Panc1 (cell line): ENCODE measurements at regions not wholly inside any gene's neighbourhood (a gene's known extent, or its start where the extent isn't known, plus 50 kb on each side); places are given as distances from the start of the nearest gene placed in this dataset.

Experiments used
- ATAC-seq: fragments of 200-7000 bp; cut with Tn5 transposase; 2 replicates; pipeline ENCODE4 v1.9.1; 2020; ENCODE audit warnings: mild to moderate bottlenecking, moderate library complexity
- BruUV-seq: library from RNA; stranded (reverse); fragments of 400-500 nt; replicated peaks from 2 replicates; lab custom pipeline; 2021; lab: Mats Ljungman, UMichigan
- CTCF ChIA-PET: fragments of 300-600 bp; sonication (Branson Sonifier 250); formaldehyde crosslinking; loops from one replicate; lab custom pipeline; 2022; ENCODE audit warnings: antibody characterized with exemption; lab: Charles Lee
- POLR2A ChIA-PET: fragments of 300-600 bp; sonication (Branson Sonifier 250); formaldehyde crosslinking; loops from one replicate; lab custom pipeline; 2022; ENCODE audit warnings: antibody characterized with exemption; lab: Charles Lee
- DNase-seq: peaks from one replicate; pipeline ENCODE4 v3.0.0-alpha.2; 2010; ENCODE audit warnings: low read depth, low spot score
- H3K27ac ChIP-seq: 2 replicates; pipeline ENCODE4 v1.5.1; 2011; ENCODE audit warnings: mild to moderate bottlenecking, low read length, inconsistent platforms
- H3K27me3 ChIP-seq: fragments of 200-500 bp; sonication (Bioruptor generic); 2 replicates; pipeline ENCODE4 v1.6.0; 2014; ENCODE audit warnings: low read length, inconsistent platforms; ENCODE audit not compliant: control insufficient read depth, insufficient read depth
- H3K36me3 ChIP-seq: fragments of 200-500 bp; sonication (Bioruptor generic); 2 replicates; pipeline ENCODE4 v1.5.1; 2014; ENCODE audit warnings: inconsistent platforms, mild to moderate bottlenecking, low read length, moderate library complexity; ENCODE audit not compliant: control insufficient read depth, insufficient read depth
- H3K4me1 ChIP-seq: 2 replicates; pipeline ENCODE4 v1.5.1; 2011; ENCODE audit warnings: inconsistent platforms, mild to moderate bottlenecking, low read length, moderate library complexity; ENCODE audit not compliant: control insufficient read depth, insufficient read depth
- H3K4me3 ChIP-seq, 2 experiments: 2 replicates each; pipeline ENCODE4 v1.5.1; 2011 to 2012; ENCODE audit warnings: low read depth in 2 of 2, low read length in 2 of 2, mild to moderate bottlenecking in 2 of 2, inconsistent platforms in 1 of 2, moderate library complexity in 1 of 2
- H3K9me3 ChIP-seq: fragments of 200-500 bp; sonication (Bioruptor generic); 2 replicates; pipeline ENCODE4 v1.5.1; 2014; ENCODE audit warnings: low read depth, mild to moderate bottlenecking, inconsistent platforms, low read length, moderate library complexity; ENCODE audit not compliant: control insufficient read depth, insufficient read depth
- CTCF ChIP-seq: fragments of 450-650 bp; IDR thresholded peaks from 2 replicates; pipeline ENCODE4 v1.5.1; 2017; ENCODE audit warnings: mild to moderate bottlenecking
- POLR2AphosphoS5 ChIP-seq: IDR thresholded peaks from 2 replicates; pipeline ENCODE4 v1.6.1; 2012; ENCODE audit warnings: mild to moderate bottlenecking, low read depth, low read length, moderate library complexity
- REST ChIP-seq, 2 experiments: IDR thresholded peaks; 2 replicates each; pipeline ENCODE4 v1.6.1; 2011 to 2012; ENCODE audit warnings: low read depth in 2 of 2, control low read depth in 1 of 2, low read length in 1 of 2, mild to moderate bottlenecking in 1 of 2, moderate library complexity in 1 of 2; ENCODE audit not compliant: insufficient read depth in 1 of 2
- SIN3A ChIP-seq: IDR thresholded peaks from 2 replicates; pipeline ENCODE4 v1.6.1; 2012; ENCODE audit warnings: low read depth, mild to moderate bottlenecking, low read length, moderate library complexity, borderline replicate concordance; ENCODE audit not compliant: insufficient read depth
- TCF7L2 ChIP-seq: IDR thresholded peaks from 2 replicates; pipeline ENCODE4 v1.6.1; 2011; ENCODE audit warnings: mild to moderate bottlenecking, low read depth, low read length, inconsistent platforms
- in situ Hi-C: cut with HindIII; loops from 2 replicates; pipeline ENCODE4 v1.10.0; 2016; ENCODE audit warnings: low sequenced_read_pairs, low pct_unique_long_range_greater_than_20kb
- intact Hi-C: fragments of 100-400 bp; cut with micrococcal nuclease; formaldehyde crosslinking; loops from one replicate; pipeline ENCODE4 v1.10.0; 2022; ENCODE audit not compliant: unreplicated experiment

- Histone ChIP-seq H3K4me1 (no peaks in the 10 kb centered on the region), H3K27me3 (no peaks in the 10 kb centered on the region), H3K9me3 (no peaks in the 10 kb centered on the region), H3K4me3 (no peak overlapping the region), H3K36me3 (no peaks in the 10 kb centered on the region), H3K27ac (no peak overlapping the region)
- ChIA-PET CTCF (no interaction called here), POLR2A (interaction anchor here (0.6 kb wide), 1 partner anchor 89 kb away, joined by 6 read pairs; no protein-coding TSS in a partner anchor)
- DNase-seq: no peak
- intact Hi-C loops: no loop called here
- no peak for TF ChIP-seq REST (IDR thresholded peaks at IDR 0.05; ENCODE audit: insufficient read depth in 1 of 2, low read depth in 2 of 2, low read length in 1 of 2)
- no peak for TF ChIP-seq CTCF
- no peak for TF ChIP-seq TCF7L2
- no peak for TF ChIP-seq POLR2AphosphoS5
- no peak for TF ChIP-seq SIN3A
- ATAC-seq: no peak
- in situ Hi-C loops: no loop called here
- no TSS peak for BruUV-seq
Measured at GRCh38 chr4:151991001-151991883, 230.4 kb upstream of the GATB start.

- POLR2A ChIA-PET: no interaction called here
Measured at GRCh38 chr4:151990201-151990600, 229.4 kb upstream of the GATB start.

More at GRCh38 chr4:151990201-151990600, 229.4 kb upstream of the GATB start:
- intact Hi-C loops (no loop called here), in situ Hi-C loops (no loop called here)
- TF ChIP-seq CTCF (no peak), TCF7L2 (no peak), SIN3A (no peak), POLR2AphosphoS5 (no peak)
- no peak for DNase-seq
- Histone ChIP-seq H3K36me3 (no peaks in the 10 kb centered on the region), H3K27ac (no peak overlapping the region), H3K4me3 (no peak overlapping the region), H3K9me3 (no peaks in the 10 kb centered on the region), H3K27me3 (no peaks in the 10 kb centered on the region), H3K4me1 (no peaks in the 10 kb centered on the region)
- BruUV-seq: no TSS peak
- no peak for ATAC-seq
- CTCF ChIA-PET: no interaction called here
